Uterus (tissue), 3 donors: ENCODE measurements at regions not wholly inside any gene's neighbourhood (a gene's known extent, or its start where the extent isn't known, plus 50 kb on each side); places are given as distances from the start of the nearest gene placed in this dataset.

Source experiments
- DNase-seq, 2 donors: peaks; one replicate each; pipeline ENCODE4 v3.0.0-alpha.2; 2019 to 2020
- H3K27ac ChIP-seq, 2 donors: fragments of 200-600 bp; sonication (generic); 1 replicate in 1 of 2; 2 replicates in 1 of 2; pipeline ENCODE4 v1.5.1; 2016 to 2018
- H3K27me3 ChIP-seq, 2 donors: fragments of 200-600 bp; sonication (generic); one replicate each; pipeline ENCODE4 v1.5.1; 2018 to 2019; ENCODE audit warnings: control low read depth in 1 of 2
- H3K36me3 ChIP-seq, 2 donors: fragments of 200-600 bp; sonication (generic); one replicate each; pipeline ENCODE4 v1.5.1; 2019; ENCODE audit warnings: control low read depth in 1 of 2
- H3K4me1 ChIP-seq, 2 donors: fragments of 200-600 bp; sonication (generic); one replicate each; pipeline ENCODE4 v1.5.1; 2018 to 2019; ENCODE audit warnings: control low read depth in 1 of 2
- H3K4me3 ChIP-seq, 2 donors: fragments of 200-600 bp; sonication (generic); 1 replicate in 1 of 2; 2 replicates in 1 of 2; pipeline ENCODE4 v1.5.1; 2018 to 2019; ENCODE audit warnings: mild to moderate bottlenecking in 1 of 2
- H3K9me3 ChIP-seq, 2 donors: fragments of 200-600 bp; sonication (generic); one replicate each; pipeline ENCODE4 v1.5.1; 2019; ENCODE audit warnings: control low read depth in 1 of 2
- POLR2A ChIP-seq, 2 donors: fragments of 450-650 bp; IDR thresholded peaks; one replicate each; pipeline ENCODE4 v1.6.1; 2016; ENCODE audit warnings: antibody characterized with exemption in 2 of 2, mild to moderate bottlenecking in 1 of 2, moderate library complexity in 1 of 2
- intact Hi-C: fragments of 100-400 bp; cut with DNase I; formaldehyde crosslinking; loops from one replicate; pipeline ENCODE4 v1.15.1; 2023; ENCODE audit warnings: low total_unique reads
- TF ChIP-seq, protein P1 (sequence below), 4 experiments: fragments of 200-600 bp in 2 of 4; fragments of 450-650 bp in 2 of 4; sonication (generic) in 2 of 4; IDR thresholded peaks; one replicate each; pipeline ENCODE4 v1.5.1; 2016 to 2019; ENCODE audit warnings: antibody characterized with exemption in 4 of 4, mild to moderate bottlenecking in 2 of 4, moderate library complexity in 1 of 4
- donor health status: DM: yes; HTN: yes; CAD: no.

DNA sequence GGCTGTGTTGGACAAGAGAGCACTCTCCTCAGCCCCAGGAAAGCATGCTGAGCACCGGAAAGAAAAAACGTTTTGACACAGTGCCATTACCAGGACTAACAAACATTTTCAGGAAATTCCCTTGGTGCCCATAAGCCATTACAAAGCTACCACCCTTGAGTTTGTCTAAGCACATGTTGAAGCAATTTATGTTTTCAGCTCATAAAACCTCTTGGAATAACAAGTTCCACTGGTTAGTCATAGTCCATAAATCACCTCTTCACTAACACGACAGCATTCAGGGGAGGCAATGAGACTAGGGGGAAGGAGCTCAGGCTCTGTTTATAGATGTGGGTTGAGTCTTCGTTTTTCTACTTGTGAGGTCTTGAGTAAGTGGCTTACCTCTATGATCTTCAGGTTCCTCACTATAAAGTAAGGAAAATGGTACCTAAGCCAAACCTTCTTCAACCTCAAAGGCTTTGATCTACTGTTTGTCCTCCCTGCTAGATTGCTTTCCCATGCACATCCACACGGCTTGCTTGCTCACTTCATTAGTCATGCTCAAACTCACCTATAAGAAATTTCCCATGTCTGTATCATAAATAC is 65.4 kb downstream of the DRD1 start:
- DNase-seq: no peak
- intact Hi-C loops: no loop called here
- H3K27ac ChIP-seq: no peak overlapping the region

DNA sequence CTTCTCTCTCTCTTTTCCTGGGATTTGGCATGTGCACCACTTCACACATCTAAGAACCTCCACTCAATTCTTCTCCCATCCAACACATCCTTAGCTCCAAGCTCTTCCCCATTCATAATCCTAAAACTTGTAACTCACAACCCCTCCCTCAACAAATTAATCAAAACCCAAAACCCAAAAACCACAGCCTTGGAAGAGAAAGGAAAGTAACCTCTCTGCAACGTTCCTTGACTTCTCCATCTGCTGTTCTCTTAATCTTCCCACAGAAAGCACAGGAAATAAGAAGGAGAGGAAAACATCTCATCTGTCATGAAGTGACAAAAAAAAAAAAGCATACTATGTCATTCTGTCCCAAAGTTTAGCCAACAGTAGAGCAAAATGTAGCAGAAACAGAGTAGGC is 66.2 kb downstream of the DRD1 start:
- H3K36me3 ChIP-seq: no peaks in the 10 kb centered on the region
- H3K27me3 ChIP-seq: no peaks in the 10 kb centered on the region
- no peak overlapping the region for H3K27ac ChIP-seq
- no peak for DNase-seq
- TF ChIP-seq POLR2A (IDR thresholded peaks at IDR 0.05): no peak
- TF ChIP-seq, protein P1, sequence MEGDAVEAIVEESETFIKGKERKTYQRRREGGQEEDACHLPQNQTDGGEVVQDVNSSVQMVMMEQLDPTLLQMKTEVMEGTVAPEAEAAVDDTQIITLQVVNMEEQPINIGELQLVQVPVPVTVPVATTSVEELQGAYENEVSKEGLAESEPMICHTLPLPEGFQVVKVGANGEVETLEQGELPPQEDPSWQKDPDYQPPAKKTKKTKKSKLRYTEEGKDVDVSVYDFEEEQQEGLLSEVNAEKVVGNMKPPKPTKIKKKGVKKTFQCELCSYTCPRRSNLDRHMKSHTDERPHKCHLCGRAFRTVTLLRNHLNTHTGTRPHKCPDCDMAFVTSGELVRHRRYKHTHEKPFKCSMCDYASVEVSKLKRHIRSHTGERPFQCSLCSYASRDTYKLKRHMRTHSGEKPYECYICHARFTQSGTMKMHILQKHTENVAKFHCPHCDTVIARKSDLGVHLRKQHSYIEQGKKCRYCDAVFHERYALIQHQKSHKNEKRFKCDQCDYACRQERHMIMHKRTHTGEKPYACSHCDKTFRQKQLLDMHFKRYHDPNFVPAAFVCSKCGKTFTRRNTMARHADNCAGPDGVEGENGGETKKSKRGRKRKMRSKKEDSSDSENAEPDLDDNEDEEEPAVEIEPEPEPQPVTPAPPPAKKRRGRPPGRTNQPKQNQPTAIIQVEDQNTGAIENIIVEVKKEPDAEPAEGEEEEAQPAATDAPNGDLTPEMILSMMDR (IDR thresholded peaks at IDR 0.05): no peak
- H3K4me3 ChIP-seq: no peak overlapping the region
- no peaks in the 10 kb centered on the region for H3K4me1 ChIP-seq
- no peaks in the 10 kb centered on the region for H3K9me3 ChIP-seq
- intact Hi-C loops: no loop called here

More for the DNA sequence above, 65.4 kb downstream of the DRD1 start:
- Histone ChIP-seq H3K36me3 (no peaks in the 10 kb centered on the region), H3K9me3 (no peaks in the 10 kb centered on the region), H3K4me3 (no peak overlapping the region), H3K4me1 (no peaks in the 10 kb centered on the region), H3K27me3 (no peaks in the 10 kb centered on the region)
- no peak for TF ChIP-seq POLR2A (IDR thresholded peaks at IDR 0.05)
- TF ChIP-seq, protein P1 (IDR thresholded peaks at IDR 0.05): no peak

DNA sequence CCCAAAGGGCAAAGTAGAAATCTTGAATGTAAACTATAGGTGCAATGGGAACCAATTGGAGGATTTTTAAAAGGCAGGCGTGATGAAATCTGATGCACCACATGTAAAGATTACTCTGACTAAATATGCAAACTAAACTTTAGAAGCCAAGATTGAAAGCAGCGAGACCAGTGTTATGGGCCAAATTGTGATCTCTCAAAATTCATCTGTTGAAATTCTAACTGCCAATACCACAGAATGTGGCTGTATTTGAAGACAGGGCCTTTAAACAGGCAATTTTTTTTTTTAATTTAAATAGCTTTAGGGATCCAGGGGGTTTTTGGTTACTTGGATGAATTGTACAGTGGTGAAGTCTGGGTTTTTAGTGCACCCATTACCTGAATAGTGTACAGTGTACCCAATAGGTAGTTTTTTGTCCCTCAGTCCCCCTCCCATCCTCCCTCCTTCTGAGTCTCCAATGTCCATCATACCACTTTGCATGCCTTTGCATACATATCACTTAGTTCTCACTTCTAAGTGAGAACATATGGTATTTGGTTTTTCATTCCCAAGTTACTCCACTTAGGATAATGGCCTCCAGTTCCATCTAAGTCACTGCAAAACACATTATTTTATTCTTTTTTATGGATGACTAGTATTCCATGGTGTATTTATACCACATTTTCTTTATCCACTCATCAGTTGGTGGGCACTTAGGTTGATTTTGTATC is 69.7 kb downstream of the DRD1 start:
- no peak overlapping the region for H3K27ac ChIP-seq
- H3K4me1 ChIP-seq: no peaks in the 10 kb centered on the region
- H3K9me3 ChIP-seq: no peaks in the 10 kb centered on the region
- H3K4me3 ChIP-seq: no peak overlapping the region
- TF ChIP-seq, protein P1 (IDR thresholded peaks at IDR 0.05): no peak
- TF ChIP-seq POLR2A (IDR thresholded peaks at IDR 0.05): no peak
- H3K27me3 ChIP-seq: no peaks in the 10 kb centered on the region
- no peaks in the 10 kb centered on the region for H3K36me3 ChIP-seq
- intact Hi-C loops: no loop called here
- DNase-seq: no peak

DNA sequence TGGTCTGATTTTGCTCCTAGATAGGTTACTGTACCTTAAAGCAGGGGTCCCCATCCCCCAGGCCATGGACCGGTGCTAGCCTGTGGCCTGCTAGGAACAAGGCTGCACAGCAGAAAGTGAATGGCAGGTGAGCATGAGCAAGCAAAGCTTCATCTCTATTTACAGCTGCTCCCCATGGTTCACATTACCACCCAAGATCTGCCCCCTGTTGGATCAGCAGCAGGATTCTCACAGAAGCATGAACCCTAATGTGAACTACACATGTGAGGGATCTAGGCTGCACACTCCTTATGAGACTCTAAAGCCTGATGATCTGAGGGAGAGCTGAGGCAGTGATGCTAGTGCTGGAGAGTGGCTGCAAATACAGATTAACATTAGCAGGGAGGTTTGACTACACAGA is 78.1 kb downstream of the DRD1 start:
- Histone ChIP-seq H3K27ac (no peak overlapping the region), H3K4me1 (no peaks in the 10 kb centered on the region), H3K9me3 (no peaks in the 10 kb centered on the region), H3K36me3 (no peaks in the 10 kb centered on the region), H3K27me3 (no peaks in the 10 kb centered on the region), H3K4me3 (no peak overlapping the region)
- intact Hi-C loops: no loop called here
- TF ChIP-seq, protein P1 (IDR thresholded peaks at IDR 0.05): no peak
- no peak for DNase-seq

DNA sequence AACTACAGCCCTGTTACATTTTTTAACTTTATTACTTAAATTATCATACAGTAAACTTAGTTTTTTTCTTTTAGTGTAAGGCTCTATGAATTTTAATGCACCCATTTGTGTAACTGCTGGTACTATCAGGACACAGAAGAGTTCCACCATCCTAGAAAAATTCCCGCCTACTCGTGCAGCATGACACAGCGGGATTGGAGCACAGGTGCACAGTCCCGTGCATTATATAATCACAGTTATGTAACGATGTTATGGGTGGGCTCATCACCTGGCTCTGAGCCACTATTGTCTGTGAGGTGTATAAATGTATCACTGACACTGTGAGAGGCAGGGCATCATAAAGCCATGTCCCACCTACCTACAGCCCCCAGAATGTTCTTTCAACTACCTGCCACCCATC is 80.7 kb downstream of the DRD1 start:
- no peaks in the 10 kb centered on the region for H3K9me3 ChIP-seq
- no peaks in the 10 kb centered on the region for H3K27me3 ChIP-seq
- H3K27ac ChIP-seq: no peak overlapping the region
- no peak for DNase-seq
- intact Hi-C loops: no loop called here
- no peaks in the 10 kb centered on the region for H3K36me3 ChIP-seq
- TF ChIP-seq, protein P1 (IDR thresholded peaks at IDR 0.05): no peak
- no peak for TF ChIP-seq POLR2A (IDR thresholded peaks at IDR 0.05)
- H3K4me1 ChIP-seq: no peaks in the 10 kb centered on the region
- no peak overlapping the region for H3K4me3 ChIP-seq
